ENCODE measurements at regions not wholly inside any gene's neighbourhood (a gene's known extent, or its start where the extent isn't known, plus 50 kb on each side); places are given as distances from the start of the nearest gene placed in this dataset.
A peak's percentile ranks its signal among the peaks of the same experiment; 100 is the strongest.

- DNase-seq, result no peak
Measured at GRCh38 chr17:34712481-34713195, 133.3 kb downstream of the TMEM132E start.

GRCh38 chr17:34711646-34712045, 132.3 kb downstream of the TMEM132E start:
- DNase-seq, result no peak

GRCh38 chr17:34710226-34710625, 130.8 kb downstream of the TMEM132E start:
- DNase-seq, result no peak

GRCh38 chr17:34709158-34709754, 129.9 kb downstream of the TMEM132E start:
- no peak for DNase-seq

- DNase-seq, result peak; percentile 6 to 53 (median 38)
Measured at GRCh38 chr17:34706029-34706428, 126.6 kb downstream of the TMEM132E start.

- DNase-seq, result peak; percentile 21 to 51 (median 33)
Measured at GRCh38 chr17:34703533-34703932, 124.2 kb downstream of the TMEM132E start.

GRCh38 chr17:34699181-34699580, 119.8 kb downstream of the TMEM132E start:
- DNase-seq, result no peak

- DNase-seq, result no peak
Measured at GRCh38 chr17:34692920-34693319, 113.5 kb downstream of the TMEM132E start.
